GM23338 (cell line): ENCODE measurements at regions not wholly inside any gene's neighbourhood (a gene's known extent, or its start where the extent isn't known, plus 50 kb on each side); places are given as distances from the start of the nearest gene placed in this dataset.

Experiments
- ATAC-seq: fragments of 200-7000 bp; cut with Tn5 transposase; 3 replicates; pipeline ENCODE4 v1.9.1; 2020
- DNase-seq: peaks from one replicate; pipeline ENCODE4 v3.0.0-alpha.2; 2015; ENCODE audit warnings: low spot score
- H2AFZ ChIP-seq: fragments of 200-600 bp; sonication (generic); 2 replicates; pipeline ENCODE4 v1.8.0; 2016; ENCODE audit warnings: antibody characterized with exemption, mild to moderate bottlenecking, moderate library complexity
- H3F3A ChIP-seq: fragments of 200-600 bp; sonication (generic); replicated peaks from 2 replicates; pipeline ENCODE4 v1.8.0; 2017; ENCODE audit warnings: antibody characterized with exemption, mixed run types, low read depth
- H3K27ac ChIP-seq: fragments of 200-600 bp; sonication (generic); 2 replicates; pipeline ENCODE4 v1.6.1; 2016; ENCODE audit warnings: low read depth
- H3K27me3 ChIP-seq: fragments of 200-600 bp; sonication (generic); 2 replicates; pipeline ENCODE4 v1.8.0; 2016; ENCODE audit warnings: mild to moderate bottlenecking, mixed run types, moderate library complexity; ENCODE audit not compliant: insufficient read depth
- H3K36me3 ChIP-seq: fragments of 200-600 bp; sonication (generic); 2 replicates; pipeline ENCODE4 v1.8.0; 2016; ENCODE audit warnings: mild to moderate bottlenecking; ENCODE audit not compliant: insufficient read depth
- H3K4me1 ChIP-seq: fragments of 200-600 bp; sonication (generic); 2 replicates; pipeline ENCODE4 v1.8.0; 2016; ENCODE audit warnings: mild to moderate bottlenecking, moderate library complexity; ENCODE audit not compliant: insufficient read depth
- H3K4me2 ChIP-seq: fragments of 200-600 bp; sonication (generic); 2 replicates; pipeline ENCODE4 v1.7.1; 2017; ENCODE audit warnings: mixed run types
- H3K4me3 ChIP-seq: fragments of 200-600 bp; sonication (generic); 2 replicates; pipeline ENCODE4 v1.6.1; 2016; ENCODE audit warnings: mixed run types
- H3K79me2 ChIP-seq: fragments of 200-600 bp; sonication (generic); replicated peaks from 2 replicates; pipeline ENCODE4 v1.8.0; 2017; ENCODE audit warnings: mild to moderate bottlenecking; ENCODE audit not compliant: insufficient read depth
- H3K9me2 ChIP-seq: fragments of 200-600 bp; sonication (generic); 2 replicates; pipeline ENCODE4 v1.8.0; 2017; ENCODE audit not compliant: insufficient read depth
- H4K20me1 ChIP-seq: fragments of 200-600 bp; sonication (generic); replicated peaks from 2 replicates; pipeline ENCODE4 v1.8.0; 2017; ENCODE audit warnings: mild to moderate bottlenecking; ENCODE audit not compliant: insufficient read depth
- H3K27ac Mint-ChIP-seq: 2 replicates; pipeline ENCODE4 v1.8.0; 2020; ENCODE audit warnings: inconsistent platforms, mild to moderate bottlenecking, moderate library complexity, mixed read lengths
- H3K27me3 Mint-ChIP-seq: 3 replicates; pipeline ENCODE4 v1.8.0; 2022; ENCODE audit warnings: low read depth, mild to moderate bottlenecking, moderate library complexity, mixed read lengths, inconsistent platforms; ENCODE audit not compliant: insufficient read depth, poor library complexity
- H3K36me3 Mint-ChIP-seq: 3 replicates; pipeline ENCODE4 v1.8.0; 2021; ENCODE audit warnings: low read depth, mild to moderate bottlenecking, inconsistent platforms, moderate library complexity, mixed read lengths
- H3K4me1 Mint-ChIP-seq: 3 replicates; pipeline ENCODE4 v1.8.0; 2020; ENCODE audit warnings: mild to moderate bottlenecking, inconsistent platforms, mixed read lengths
- H3K4me3 Mint-ChIP-seq: 3 replicates; pipeline ENCODE4 v1.8.0; 2021; ENCODE audit warnings: moderate library complexity, mild to moderate bottlenecking, inconsistent platforms, mixed read lengths
- H3K9me3 Mint-ChIP-seq: 3 replicates; pipeline ENCODE4 v1.8.0; 2020; ENCODE audit warnings: moderate library complexity, mild to moderate bottlenecking, inconsistent platforms, mixed read lengths
- CREB1 ChIP-seq: fragments of 250-450 bp; sonication (Bioruptor Pico); IDR thresholded peaks from 2 replicates; pipeline ENCODE4 v1.5.0; 2020; ENCODE audit warnings: low read depth, mild to moderate bottlenecking, moderate library complexity
- ETS1 ChIP-seq: IDR thresholded peaks from 2 replicates; pipeline ENCODE4 v1.6.1; 2016; ENCODE audit warnings: antibody characterized with exemption
- EZH2 ChIP-seq: fragments of 200-600 bp; sonication (generic); IDR thresholded peaks from one replicate; pipeline ENCODE4 v1.8.0; 2017; ENCODE audit warnings: antibody characterized with exemption, mild to moderate bottlenecking, low read depth; ENCODE audit not compliant: unreplicated experiment
- EZH2phosphoT487 ChIP-seq: fragments of 200-600 bp; sonication (generic); IDR thresholded peaks from one replicate; pipeline ENCODE4 v1.8.1; 2018; ENCODE audit warnings: antibody characterized with exemption; ENCODE audit not compliant: unreplicated experiment
- POLR2AphosphoS5 ChIP-seq: IDR thresholded peaks from 2 replicates; pipeline ENCODE4 v1.6.1; 2016; ENCODE audit warnings: antibody characterized with exemption, low read depth
- REST ChIP-seq: IDR thresholded peaks from one replicate; pipeline ENCODE4 v1.6.1; 2018; ENCODE audit warnings: antibody characterized with exemption; ENCODE audit not compliant: unreplicated experiment
- STAT1 ChIP-seq: IDR thresholded peaks from one replicate; pipeline ENCODE4 v1.6.1; 2016; ENCODE audit warnings: antibody characterized with exemption; ENCODE audit not compliant: unreplicated experiment
- ZNF462 ChIP-seq: fragments of 250-450 bp; sonication (Bioruptor Pico); IDR thresholded peaks from 2 replicates; pipeline ENCODE4 v1.5.0; 2020; ENCODE audit warnings: mild to moderate bottlenecking, moderate library complexity

GRCh38 chr5:9692576-9692975 lies 62.4 kb upstream of the TAS2R1 start:
- no peaks in the 10 kb centered on the region for H3K4me1 ChIP-seq
- no peak overlapping the region for H3K27ac ChIP-seq
- H3K27ac Mint-ChIP-seq, result no peak overlapping the region; the same call in 1 of the 2 replicates
- H3K79me2 ChIP-seq, result no peaks in the 10 kb centered on the region
- no peak overlapping the region for H3K4me3 Mint-ChIP-seq
- no peaks in the 10 kb centered on the region for H4K20me1 ChIP-seq
- DNase-seq (no peak), ATAC-seq (no peak)
- no peak overlapping the region for H3K4me3 ChIP-seq
- H3K4me2 ChIP-seq, result no peak overlapping the region
- H3K27me3 ChIP-seq, result no peaks in the 10 kb centered on the region
- no peaks in the 10 kb centered on the region; the same call in 1 of the 2 replicates for H3K9me2 ChIP-seq
- peaks cover 3% of the 10 kb centered on the region; the same call in 2 of the 3 replicates for H3K36me3 Mint-ChIP-seq
- H3K4me1 Mint-ChIP-seq, result peaks cover 6% of the 10 kb centered on the region; the same call in 1 of the 3 replicates
- H3K36me3 ChIP-seq, result no peaks in the 10 kb centered on the region
- H3K27me3 Mint-ChIP-seq, result peaks cover 5% of the 10 kb centered on the region
- H3K9me3 Mint-ChIP-seq, result peaks cover 5% of the 10 kb centered on the region
- no peaks in the 10 kb centered on the region for H3F3A ChIP-seq
- no peak overlapping the region for H2AFZ ChIP-seq
- no peak for TF ChIP-seq EZH2phosphoT487

GRCh38 chr5:9691261-9691660 lies 61.1 kb upstream of the TAS2R1 start:
- Histone ChIP-seq H3K79me2 (no peaks in the 10 kb centered on the region), H4K20me1 (no peaks in the 10 kb centered on the region), H3K4me2 (no peak overlapping the region), H3K4me3 (no peak overlapping the region), H3K4me1 (no peaks in the 10 kb centered on the region), H3K9me2 (no peaks in the 10 kb centered on the region; the same call in 1 of the 2 replicates), H3K36me3 (no peaks in the 10 kb centered on the region), H2AFZ (no peak overlapping the region), H3K27ac (no peak overlapping the region), H3F3A (no peaks in the 10 kb centered on the region), H3K27me3 (no peaks in the 10 kb centered on the region)
- ATAC-seq (no peak), DNase-seq (no peak)
- H3K27ac Mint-ChIP-seq, result no peak overlapping the region
- peaks cover 6% of the 10 kb centered on the region; the same call in 1 of the 3 replicates for H3K4me1 Mint-ChIP-seq
- H3K36me3 Mint-ChIP-seq, result peaks cover 7% of the 10 kb centered on the region; the same call in 2 of the 3 replicates
- no peak overlapping the region for H3K4me3 Mint-ChIP-seq
- TF ChIP-seq CREB1 (CRISPR knock-in tag) (no peak), STAT1 (no peak), POLR2AphosphoS5 (no peak), ZNF462 (CRISPR knock-in tag) (no peak), REST (no peak), EZH2 (no peak), ETS1 (no peak)
- H3K9me3 Mint-ChIP-seq, result peaks cover 12% of the 10 kb centered on the region
- H3K27me3 Mint-ChIP-seq, result peaks cover 5% of the 10 kb centered on the region
